ENCODE measurements at regions not wholly inside any gene's neighbourhood (a gene's known extent, or its start where the extent isn't known, plus 50 kb on each side); places are given as distances from the start of the nearest gene placed in this dataset.

DNA sequence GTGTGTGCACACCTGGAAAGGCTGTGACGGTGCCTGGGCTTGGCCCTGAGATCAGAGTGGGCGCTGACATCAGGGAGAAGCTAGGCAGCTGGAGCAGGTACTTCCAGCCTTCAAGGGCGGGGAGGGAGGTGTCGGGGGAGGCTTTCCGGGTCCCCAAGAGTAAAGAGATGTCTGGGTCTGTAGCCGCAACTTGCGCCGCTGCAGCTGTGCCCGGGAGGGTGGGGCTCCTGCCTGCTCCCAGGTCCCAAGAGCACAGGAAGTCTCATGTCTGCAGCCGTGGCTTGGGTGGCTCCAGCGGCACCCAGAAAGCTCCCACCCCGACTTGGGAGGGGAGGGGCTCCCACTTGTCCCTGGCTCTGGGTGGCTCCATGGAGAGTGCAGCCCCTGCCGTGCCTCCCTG is 103.2 kb upstream of the BNIP2 start:
- Histone ChIP-seq H3K4me1 (ENCODE audit: insufficient read depth, low read length) (no peaks in the 10 kb centered on the region), H2BK120ac (ENCODE audit: low read depth, low read length, poor library complexity, severe bottlenecking) (no peak overlapping the region), H2BK12ac (ENCODE audit: insufficient read length, low read depth, low read length) (no peak overlapping the region), H4K20me1 (ENCODE audit: control insufficient read depth, insufficient read depth, insufficient read length) (no peaks in the 10 kb centered on the region), H3K9me3 (ENCODE audit: control insufficient read depth, low read depth, low read length) (no peaks in the 10 kb centered on the region), H3K18ac (ENCODE audit: insufficient read length, low read depth, low read length) (no peak overlapping the region), H2BK20ac (ENCODE audit: low read depth, low read length, poor library complexity, severe bottlenecking) (no peak overlapping the region), H3K23me2 (ENCODE audit: insufficient read length, low read depth, low read length, poor library complexity, severe bottlenecking) (no peaks in the 10 kb centered on the region), H3K79me1 (ENCODE audit: insufficient read depth, low read depth, low read length, poor library complexity, severe bottlenecking) (no peaks in the 10 kb centered on the region), H3T11ph (ENCODE audit: low read length) (no peak overlapping the region), H3K56ac (ENCODE audit: insufficient read length, low read depth, low read length) (no peak overlapping the region), H3K4me2 (ENCODE audit: insufficient read depth, insufficient read length, low read length) (no peak overlapping the region), H4K5ac (ENCODE audit: insufficient read length, low read depth, low read length) (no peak overlapping the region), H2AFZ (ENCODE audit: low read length) (no peak overlapping the region), H3K4ac (ENCODE audit: low read depth, low read length) (no peak overlapping the region), H4K91ac (ENCODE audit: insufficient read length, low read depth, low read length) (no peak overlapping the region), H2AK5ac (ENCODE audit: insufficient read length, low read length) (no peak overlapping the region), H4K8ac (replicated peaks; ENCODE audit: insufficient read length, low read depth, low read length) (no peak overlapping the region), H3K14ac (ENCODE audit: insufficient read depth, low read length) (no peak overlapping the region), H2BK5ac (ENCODE audit: insufficient read length, low read length) (no peak overlapping the region), H3K9ac (ENCODE audit: extremely low read depth, insufficient read length, low read length) (no peak overlapping the region), H3K23ac (ENCODE audit: insufficient read length, low read depth, low read length) (no peak overlapping the region), H3K27ac (ENCODE audit: insufficient read length, low read depth, low read length) (no peak overlapping the region), H2BK15ac (ENCODE audit: low read depth, low read length) (no peak overlapping the region), H3K27me3 (ENCODE audit: insufficient read depth, low read length) (no peaks in the 10 kb centered on the region), H3K79me2 (ENCODE audit: insufficient read depth, low read length) (no peaks in the 10 kb centered on the region)
- Mint-ChIP-seq H3K36me3 (ENCODE audit: insufficient read depth in 1 of 3, low read depth in 3 of 3) (no peaks in the 10 kb centered on the region), H3K4me1 (peaks cover 4 to 7% of the 10 kb centered on the region in 2 experiments), H3K27ac (no peak overlapping the region), H3K27me3 (ENCODE audit: low read depth) (peaks cover 2% of the 10 kb centered on the region; the same call in 1 of the 2 replicates), H3K4me3 (no peak overlapping the region), H3K9me3 (0 out of 5 replicates have a peak, but pooled peaks cover 0 to 2% of the 10 kb centered on the region in 2 experiments)
- WGBS (ENCODE audit: extremely low coverage, insufficient read length, low lambda C conversion rate): no CpG with 5 or more reads among the region's 13 CpGs
- DNase-seq: peak; percentile 29
- TF ChIP-seq, protein P1, sequence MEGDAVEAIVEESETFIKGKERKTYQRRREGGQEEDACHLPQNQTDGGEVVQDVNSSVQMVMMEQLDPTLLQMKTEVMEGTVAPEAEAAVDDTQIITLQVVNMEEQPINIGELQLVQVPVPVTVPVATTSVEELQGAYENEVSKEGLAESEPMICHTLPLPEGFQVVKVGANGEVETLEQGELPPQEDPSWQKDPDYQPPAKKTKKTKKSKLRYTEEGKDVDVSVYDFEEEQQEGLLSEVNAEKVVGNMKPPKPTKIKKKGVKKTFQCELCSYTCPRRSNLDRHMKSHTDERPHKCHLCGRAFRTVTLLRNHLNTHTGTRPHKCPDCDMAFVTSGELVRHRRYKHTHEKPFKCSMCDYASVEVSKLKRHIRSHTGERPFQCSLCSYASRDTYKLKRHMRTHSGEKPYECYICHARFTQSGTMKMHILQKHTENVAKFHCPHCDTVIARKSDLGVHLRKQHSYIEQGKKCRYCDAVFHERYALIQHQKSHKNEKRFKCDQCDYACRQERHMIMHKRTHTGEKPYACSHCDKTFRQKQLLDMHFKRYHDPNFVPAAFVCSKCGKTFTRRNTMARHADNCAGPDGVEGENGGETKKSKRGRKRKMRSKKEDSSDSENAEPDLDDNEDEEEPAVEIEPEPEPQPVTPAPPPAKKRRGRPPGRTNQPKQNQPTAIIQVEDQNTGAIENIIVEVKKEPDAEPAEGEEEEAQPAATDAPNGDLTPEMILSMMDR (conservative IDR thresholded peaks at IDR 0.05): no peak

All from H9 (cell line).